GM23248 (cell line): ENCODE measurements at regions not wholly inside any gene's neighbourhood (a gene's known extent, or its start where the extent isn't known, plus 50 kb on each side); places are given as distances from the start of the nearest gene placed in this dataset.

Experiments used
- DNase-seq: peaks from one replicate; pipeline ENCODE4 v3.0.0-alpha.2; 2015
- H2AFZ ChIP-seq: fragments of 200-600 bp; sonication (generic); 2 replicates; pipeline ENCODE4 v1.6.1; 2016; ENCODE audit warnings: antibody characterized with exemption
- H3F3A ChIP-seq: fragments of 200-600 bp; sonication (generic); 2 replicates; pipeline ENCODE4 v1.6.1; 2016; ENCODE audit warnings: mild to moderate bottlenecking, antibody characterized with exemption, mixed run types; ENCODE audit not compliant: insufficient read depth
- H3K27ac ChIP-seq: fragments of 200-600 bp; sonication (generic); 2 replicates; pipeline ENCODE4 v1.5.1; 2016; ENCODE audit warnings: mild to moderate bottlenecking
- H3K27me3 ChIP-seq: fragments of 200-600 bp; sonication (generic); replicated peaks from 2 replicates; pipeline ENCODE4 v1.6.1; 2016; ENCODE audit warnings: mild to moderate bottlenecking; ENCODE audit not compliant: insufficient read depth
- H3K36me3 ChIP-seq: fragments of 200-600 bp; sonication (generic); 2 replicates; pipeline ENCODE4 v1.6.1; 2016; ENCODE audit warnings: low read depth, mild to moderate bottlenecking
- H3K4me1 ChIP-seq: fragments of 200-600 bp; sonication (generic); 2 replicates; pipeline ENCODE4 v1.6.1; 2016; ENCODE audit warnings: mild to moderate bottlenecking; ENCODE audit not compliant: insufficient read depth
- H3K4me2 ChIP-seq: fragments of 200-600 bp; sonication (generic); one replicate; pipeline ENCODE4 v1.6.1; 2016; ENCODE audit warnings: mild to moderate bottlenecking; ENCODE audit not compliant: unreplicated experiment
- H3K4me3 ChIP-seq: fragments of 200-600 bp; sonication (generic); 2 replicates; pipeline ENCODE4 v1.5.1; 2016; ENCODE audit warnings: mild to moderate bottlenecking
- H3K79me2 ChIP-seq: fragments of 200-600 bp; sonication (generic); 2 replicates; pipeline ENCODE4 v1.6.1; 2016; ENCODE audit warnings: mild to moderate bottlenecking; ENCODE audit not compliant: insufficient read depth
- H3K9ac ChIP-seq: fragments of 200-600 bp; sonication (generic); 2 replicates; pipeline ENCODE4 v1.6.1; 2016; ENCODE audit warnings: mild to moderate bottlenecking
- H3K9me2 ChIP-seq: fragments of 200-600 bp; sonication (generic); 2 replicates; pipeline ENCODE4 v1.6.1; 2016; ENCODE audit warnings: mixed run types, mild to moderate bottlenecking, moderate library complexity; ENCODE audit not compliant: insufficient read depth
- H3K9me3 ChIP-seq: fragments of 200-600 bp; sonication (generic); one replicate; pipeline ENCODE4 v1.6.1; 2017; ENCODE audit warnings: low read depth
- H4K20me1 ChIP-seq: fragments of 200-600 bp; sonication (generic); 2 replicates; pipeline ENCODE4 v1.6.0; 2016; ENCODE audit not compliant: insufficient read depth
- EZH2 ChIP-seq: fragments of 200-600 bp; sonication (generic); IDR thresholded peaks from 2 replicates; pipeline ENCODE4 v1.6.1; 2018; ENCODE audit warnings: antibody characterized with exemption, mild to moderate bottlenecking; ENCODE audit not compliant: insufficient read depth, poor library complexity, severe bottlenecking
- EZH2phosphoT487 ChIP-seq: fragments of 200-600 bp; sonication (generic); IDR thresholded peaks from 2 replicates; pipeline ENCODE4 v1.6.1; 2018; ENCODE audit warnings: antibody characterized with exemption, moderate library complexity, mild to moderate bottlenecking, low read depth; ENCODE audit not compliant: insufficient read depth
- WGBS, 2 experiments: methylation state at CpG; one replicate each; pipeline ENCODE4 v1.1.6; 2015 to 2017; ENCODE audit warnings: low lambda C conversion rate in 2 of 2, low coverage in 1 of 2; ENCODE audit errors: missing lambda C conversion rate in 2 of 2; 5-methylcytosine and 5-hydroxymethylcytosine counted together
- in situ Hi-C: fragments of 300-500 bp; cut with MboI; formaldehyde crosslinking; loops from 2 replicates; pipeline ENCODE4 v1.15.0; 2020

DNA sequence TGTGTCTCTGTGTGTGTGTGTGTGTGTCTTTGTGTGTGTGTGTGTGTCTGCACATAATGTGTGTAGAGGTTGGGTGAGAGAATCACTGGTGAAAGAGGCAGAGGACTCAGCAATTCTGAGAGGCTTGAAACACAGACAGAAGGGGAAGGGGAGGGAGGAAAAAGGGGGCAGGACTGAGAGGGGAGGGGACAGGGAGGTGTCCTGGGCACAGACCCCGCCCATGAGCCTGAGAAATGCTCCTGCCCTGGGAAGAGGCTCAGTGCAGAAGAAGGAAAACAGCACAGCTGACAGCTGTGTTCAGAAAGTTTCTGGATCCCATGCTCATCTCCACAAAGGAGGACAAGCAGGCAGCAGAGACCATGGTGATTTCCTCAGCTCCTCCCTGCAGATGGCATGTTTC lies 59.1 kb upstream of the CEACAM8 start:
- Histone ChIP-seq H4K20me1 (no peaks in the 10 kb centered on the region), H3K9ac (no peak overlapping the region), H3K4me3 (no peak overlapping the region), H3K27ac (no peak overlapping the region), H3K36me3 (no peaks in the 10 kb centered on the region), H3K79me2 (no peaks in the 10 kb centered on the region), H3K9me3 (no peaks in the 10 kb centered on the region), H3K27me3 (peaks cover 36% of the 10 kb centered on the region), H3F3A (peaks cover 9% of the 10 kb centered on the region; the same call in 1 of the 2 replicates), H3K4me1 (no peaks in the 10 kb centered on the region), H2AFZ (no peak overlapping the region), H3K4me2 (no peak overlapping the region), H3K9me2 (no peaks in the 10 kb centered on the region)
- no peak for DNase-seq
- in situ Hi-C loops, result no loop called here
- TF ChIP-seq EZH2phosphoT487 (no peak), EZH2 (no peak)
- WGBS, 2 experiments, result 37% methylated on average over 1 of the region's 1 CpG; no CpG with 5 or more reads in 1 of the 2 experiments

DNA sequence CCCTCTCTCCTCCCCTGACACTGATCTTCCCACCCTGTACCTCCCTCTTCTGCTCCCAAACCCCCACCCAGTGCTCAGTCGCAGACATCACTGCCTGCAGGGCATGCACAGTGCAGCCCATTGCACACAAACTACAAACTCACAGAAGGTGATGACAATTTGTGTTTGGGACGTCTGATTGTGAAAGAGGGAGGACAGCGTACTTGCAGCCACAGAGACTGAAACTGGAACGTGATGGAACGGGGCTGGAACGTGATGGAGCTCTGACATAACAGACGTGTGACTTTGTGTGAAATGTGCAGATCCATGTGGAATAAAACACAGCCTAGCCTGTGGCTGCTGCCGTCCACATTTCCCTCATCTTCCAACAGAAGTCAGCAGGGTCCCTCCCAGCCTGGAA lies 57.3 kb upstream of the CEACAM8 start:
- Histone ChIP-seq H3K79me2 (no peaks in the 10 kb centered on the region), H3K4me2 (no peak overlapping the region), H3K27ac (no peak overlapping the region), H3K9me2 (no peaks in the 10 kb centered on the region), H3K27me3 (peaks cover 45% of the 10 kb centered on the region), H3F3A (no peaks in the 10 kb centered on the region), H4K20me1 (no peaks in the 10 kb centered on the region), H3K36me3 (no peaks in the 10 kb centered on the region), H3K4me1 (no peaks in the 10 kb centered on the region), H2AFZ (no peak overlapping the region), H3K9me3 (no peaks in the 10 kb centered on the region), H3K9ac (no peak overlapping the region), H3K4me3 (no peak overlapping the region)
- DNase-seq, result no peak
- WGBS, 2 experiments, result 49% methylated on average over 8 of the region's 8 CpGs
- TF ChIP-seq EZH2phosphoT487, result no peak
- TF ChIP-seq EZH2, result no peak
- in situ Hi-C loops, result no loop called here
